ENCODE measurements at regions not wholly inside any gene's neighbourhood (a gene's known extent, or its start where the extent isn't known, plus 50 kb on each side); places are given as distances from the start of the nearest gene placed in this dataset.

GRCh38 chr9:10917001-10917400 is 304.2 kb upstream of the PTPRD start:
- TF ChIP-seq PBX3 (IDR thresholded peaks at IDR 0.05) (no peak), CTCF (IDR thresholded peaks at IDR 0.05) (no peak)

Data from A549 (cell line).